ENCODE measurements at regions not wholly inside any gene's neighbourhood (a gene's known extent, or its start where the extent isn't known, plus 50 kb on each side); places are given as distances from the start of the nearest gene placed in this dataset.

GRCh38 chr1:195082183-195082582 is 1526.1 kb downstream of the KCNT2 start:
- no peak for DNase-seq
- no peak overlapping the region for H3K4me3 Mint-ChIP-seq
- H3K4me1 Mint-ChIP-seq (ENCODE audit: low read depth), result no peaks in the 10 kb centered on the region
- no peaks in the 10 kb centered on the region for H3K27me3 Mint-ChIP-seq (ENCODE audit: low read depth)
- H3K27ac Mint-ChIP-seq, result no peak overlapping the region
- H3K36me3 Mint-ChIP-seq (ENCODE audit: low read depth), result no peaks in the 10 kb centered on the region
- H3K9me3 Mint-ChIP-seq (ENCODE audit: insufficient read depth), result no peaks in the 10 kb centered on the region
- ChIA-PET POLR2A (no interaction called here), CTCF (no interaction called here)
- ATAC-seq, result no peak

- Mint-ChIP-seq H3K27me3 (ENCODE audit: low read depth) (no peaks in the 10 kb centered on the region), H3K36me3 (ENCODE audit: low read depth) (no peaks in the 10 kb centered on the region), H3K9me3 (ENCODE audit: insufficient read depth) (no peaks in the 10 kb centered on the region), H3K27ac (no peak overlapping the region), H3K4me3 (no peak overlapping the region), H3K4me1 (ENCODE audit: low read depth) (no peaks in the 10 kb centered on the region)
- CTCF ChIA-PET, result no interaction called here
- no peak for ATAC-seq
- no peak for DNase-seq
- POLR2A ChIA-PET, result no interaction called here
Observed at GRCh38 chr1:195076682-195077081, 1531.6 kb downstream of the KCNT2 start.

- no peak for ATAC-seq
- ChIA-PET POLR2A (no interaction called here), CTCF (no interaction called here)
- Mint-ChIP-seq H3K9me3 (ENCODE audit: insufficient read depth) (no peaks in the 10 kb centered on the region), H3K27ac (no peak overlapping the region), H3K4me3 (no peak overlapping the region), H3K36me3 (ENCODE audit: low read depth) (no peaks in the 10 kb centered on the region), H3K27me3 (ENCODE audit: low read depth) (no peaks in the 10 kb centered on the region), H3K4me1 (ENCODE audit: low read depth) (no peaks in the 10 kb centered on the region)
- DNase-seq, result no peak
Observed at GRCh38 chr1:195075973-195076372, 1532.3 kb downstream of the KCNT2 start.

GRCh38 chr1:195071461-195071860 is 1536.8 kb downstream of the KCNT2 start:
- CTCF ChIA-PET, result no interaction called here
- POLR2A ChIA-PET, result no interaction called here
- DNase-seq (no peak), ATAC-seq (no peak)
- no peaks in the 10 kb centered on the region for H3K36me3 Mint-ChIP-seq (ENCODE audit: low read depth)
- no peak overlapping the region for H3K4me3 Mint-ChIP-seq
- H3K27me3 Mint-ChIP-seq (ENCODE audit: low read depth), result no peaks in the 10 kb centered on the region
- no peaks in the 10 kb centered on the region for H3K9me3 Mint-ChIP-seq (ENCODE audit: insufficient read depth)
- H3K4me1 Mint-ChIP-seq (ENCODE audit: low read depth), result no peaks in the 10 kb centered on the region
- no peak overlapping the region for H3K27ac Mint-ChIP-seq

GRCh38 chr1:195065437-195065836 is 1542.8 kb downstream of the KCNT2 start:
- H3K4me1 Mint-ChIP-seq (ENCODE audit: low read depth), result no peaks in the 10 kb centered on the region
- ChIA-PET POLR2A (no interaction called here), CTCF (no interaction called here)
- no peaks in the 10 kb centered on the region for H3K9me3 Mint-ChIP-seq (ENCODE audit: insufficient read depth)
- ATAC-seq, result no peak
- no peaks in the 10 kb centered on the region for H3K36me3 Mint-ChIP-seq (ENCODE audit: low read depth)
- H3K27ac Mint-ChIP-seq, result no peak overlapping the region
- no peak for DNase-seq
- no peaks in the 10 kb centered on the region for H3K27me3 Mint-ChIP-seq (ENCODE audit: low read depth)
- no peak overlapping the region for H3K4me3 Mint-ChIP-seq

- Mint-ChIP-seq H3K4me3 (no peak overlapping the region), H3K9me3 (ENCODE audit: insufficient read depth) (no peaks in the 10 kb centered on the region), H3K27me3 (ENCODE audit: low read depth) (no peaks in the 10 kb centered on the region), H3K27ac (no peak overlapping the region), H3K4me1 (ENCODE audit: low read depth) (no peaks in the 10 kb centered on the region), H3K36me3 (ENCODE audit: low read depth) (no peaks in the 10 kb centered on the region)
- POLR2A ChIA-PET, result no interaction called here
- ATAC-seq, result no peak
- CTCF ChIA-PET, result no interaction called here
- no peak for DNase-seq
Observed at GRCh38 chr1:195064358-195064757, 1543.9 kb downstream of the KCNT2 start.

GRCh38 chr1:195054217-195054687 is 1554.0 kb downstream of the KCNT2 start:
- no peak for ATAC-seq
- DNase-seq, result no peak
- Mint-ChIP-seq H3K4me1 (ENCODE audit: low read depth) (no peaks in the 10 kb centered on the region), H3K4me3 (no peak overlapping the region), H3K27me3 (ENCODE audit: low read depth) (no peaks in the 10 kb centered on the region), H3K36me3 (ENCODE audit: low read depth) (no peaks in the 10 kb centered on the region), H3K9me3 (ENCODE audit: insufficient read depth) (no peaks in the 10 kb centered on the region), H3K27ac (no peak overlapping the region)
- ChIA-PET CTCF (no interaction called here), POLR2A (no interaction called here)

- ChIA-PET POLR2A (no interaction called here), CTCF (no interaction called here)
- H3K36me3 Mint-ChIP-seq (ENCODE audit: low read depth), result no peaks in the 10 kb centered on the region
- no peaks in the 10 kb centered on the region for H3K27me3 Mint-ChIP-seq (ENCODE audit: low read depth)
- ATAC-seq (no peak), DNase-seq (no peak)
- H3K27ac Mint-ChIP-seq, result no peak overlapping the region
- H3K4me1 Mint-ChIP-seq (ENCODE audit: low read depth), result no peaks in the 10 kb centered on the region
- H3K9me3 Mint-ChIP-seq (ENCODE audit: insufficient read depth), result no peaks in the 10 kb centered on the region
- H3K4me3 Mint-ChIP-seq, result no peak overlapping the region
Observed at GRCh38 chr1:195053478-195053877, 1554.8 kb downstream of the KCNT2 start.

- no peaks in the 10 kb centered on the region for H3K9me3 Mint-ChIP-seq (ENCODE audit: insufficient read depth)
- no peak overlapping the region for H3K27ac Mint-ChIP-seq
- H3K36me3 Mint-ChIP-seq (ENCODE audit: low read depth), result no peaks in the 10 kb centered on the region
- ATAC-seq (no peak), DNase-seq (no peak)
- POLR2A ChIA-PET, result no interaction called here
- CTCF ChIA-PET, result no interaction called here
- no peaks in the 10 kb centered on the region for H3K4me1 Mint-ChIP-seq (ENCODE audit: low read depth)
- no peaks in the 10 kb centered on the region for H3K27me3 Mint-ChIP-seq (ENCODE audit: low read depth)
- no peak overlapping the region for H3K4me3 Mint-ChIP-seq
Observed at GRCh38 chr1:195047772-195048171, 1560.5 kb downstream of the KCNT2 start.

GRCh38 chr1:195045072-195045471 is 1563.2 kb downstream of the KCNT2 start:
- CTCF ChIA-PET, result no interaction called here
- no peak for DNase-seq
- no peak overlapping the region for H3K27ac Mint-ChIP-seq
- no peaks in the 10 kb centered on the region for H3K36me3 Mint-ChIP-seq (ENCODE audit: low read depth)
- POLR2A ChIA-PET, result no interaction called here
- ATAC-seq, result no peak
- no peaks in the 10 kb centered on the region for H3K4me1 Mint-ChIP-seq (ENCODE audit: low read depth)
- no peak overlapping the region for H3K4me3 Mint-ChIP-seq
- H3K27me3 Mint-ChIP-seq (ENCODE audit: low read depth), result no peaks in the 10 kb centered on the region
- no peaks in the 10 kb centered on the region for H3K9me3 Mint-ChIP-seq (ENCODE audit: insufficient read depth)

- H3K4me3 Mint-ChIP-seq, result no peak overlapping the region
- peaks cover 12% of the 10 kb centered on the region for H3K9me3 Mint-ChIP-seq (ENCODE audit: insufficient read depth)
- no peak overlapping the region for H3K27ac Mint-ChIP-seq
- DNase-seq (no peak), ATAC-seq (no peak)
- no peaks in the 10 kb centered on the region for H3K27me3 Mint-ChIP-seq (ENCODE audit: low read depth)
- no peaks in the 10 kb centered on the region for H3K4me1 Mint-ChIP-seq (ENCODE audit: low read depth)
- ChIA-PET CTCF (no interaction called here), POLR2A (no interaction called here)
- no peaks in the 10 kb centered on the region for H3K36me3 Mint-ChIP-seq (ENCODE audit: low read depth)
Observed at GRCh38 chr1:195030793-195031192, 1577.4 kb downstream of the KCNT2 start.

- peaks cover 1% of the 10 kb centered on the region for H3K9me3 Mint-ChIP-seq (ENCODE audit: insufficient read depth)
- ATAC-seq (no peak), DNase-seq (no peak)
- no peaks in the 10 kb centered on the region for H3K27me3 Mint-ChIP-seq (ENCODE audit: low read depth)
- CTCF ChIA-PET, result no interaction called here
- H3K4me1 Mint-ChIP-seq (ENCODE audit: low read depth), result no peaks in the 10 kb centered on the region
- POLR2A ChIA-PET, result no interaction called here
- no peak overlapping the region for H3K4me3 Mint-ChIP-seq
- H3K36me3 Mint-ChIP-seq (ENCODE audit: low read depth), result no peaks in the 10 kb centered on the region
- H3K27ac Mint-ChIP-seq, result no peak overlapping the region
Observed at GRCh38 chr1:195026792-195027191, 1581.4 kb downstream of the KCNT2 start.

GRCh38 chr1:195019385-195019784 is 1588.9 kb downstream of the KCNT2 start:
- Mint-ChIP-seq H3K9me3 (ENCODE audit: insufficient read depth) (no peaks in the 10 kb centered on the region), H3K4me3 (no peak overlapping the region), H3K4me1 (ENCODE audit: low read depth) (no peaks in the 10 kb centered on the region), H3K27ac (no peak overlapping the region), H3K27me3 (ENCODE audit: low read depth) (no peaks in the 10 kb centered on the region), H3K36me3 (ENCODE audit: low read depth) (no peaks in the 10 kb centered on the region)
- DNase-seq, result no peak
- ChIA-PET POLR2A (no interaction called here), CTCF (no interaction called here)
- no peak for ATAC-seq
